ENCODE measurements at regions not wholly inside any gene's neighbourhood (a gene's known extent, or its start where the extent isn't known, plus 50 kb on each side); places are given as distances from the start of the nearest gene placed in this dataset.

DNA sequence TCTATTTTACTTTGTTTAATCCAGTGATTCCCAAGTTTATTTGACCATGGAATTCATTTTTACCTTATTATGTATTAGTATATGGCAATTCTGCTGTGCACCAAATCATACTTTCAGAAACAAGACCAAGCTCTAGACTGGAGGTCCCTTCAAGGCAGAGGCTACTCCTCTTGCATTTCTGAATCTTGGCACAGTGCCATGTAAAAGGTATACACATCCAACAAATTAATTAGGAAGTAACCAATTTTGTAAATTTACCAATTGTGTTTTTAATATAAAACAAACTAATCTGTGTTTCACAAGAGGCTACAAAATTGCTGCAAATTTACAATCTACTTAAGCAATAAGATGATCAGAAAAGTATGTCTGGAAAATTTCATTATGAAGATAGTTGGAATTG lies 712.2 kb upstream of the HS3ST1 start:
- peaks cover 0 to 7% (median 2%) of the 10 kb centered on the region in 3 donors for H3K27me3 Mint-ChIP-seq (ENCODE audit: low read depth in 3 of 3)
- no peak overlapping the region for H3K4me3 Mint-ChIP-seq
- no peak for DNase-seq
- Histone ChIP-seq H3K27ac (ENCODE audit: low read depth in 1 of 2, low read length in 2 of 2) (no peak overlapping the region), H3K27me3 (ENCODE audit: control insufficient read depth in 2 of 2, insufficient read depth in 2 of 2, low read length in 2 of 2) (no peaks in the 10 kb centered on the region), H3K4me1 (ENCODE audit: control insufficient read depth in 1 of 2, insufficient read depth in 2 of 2, low read length in 2 of 2) (peaks cover 2 to 10% of the 10 kb centered on the region in 2 donors), H3K9ac (ENCODE audit: insufficient read depth, low read length, poor library complexity, severe bottlenecking) (no peak overlapping the region), H3K4me3 (replicated peaks in 1 of 3; ENCODE audit: low read depth in 2 of 3, low read length in 3 of 3) (no peak overlapping the region), H3K9me3 (replicated peaks in 1 of 2; ENCODE audit: control insufficient read depth in 1 of 2, insufficient read depth in 1 of 2, low read length in 2 of 2) (no peaks in the 10 kb centered on the region), H3K4me2 (replicated peaks; ENCODE audit: extremely low read depth, low read length, poor library complexity, severe bottlenecking) (no peak overlapping the region), H4K20me1 (ENCODE audit: insufficient read depth, low read length) (no peaks in the 10 kb centered on the region), H3K36me3 (replicated peaks in 1 of 2; ENCODE audit: control insufficient read depth in 1 of 2, insufficient read depth in 2 of 2, low read length in 2 of 2) (no peaks in the 10 kb centered on the region), H2AFZ (ENCODE audit: insufficient read depth, low read depth, low read length, poor library complexity, severe bottlenecking) (no peak overlapping the region), H3K79me2 (ENCODE audit: insufficient read depth, low read length) (no peaks in the 10 kb centered on the region)
- H3K27ac Mint-ChIP-seq: no peak overlapping the region
- intact Hi-C loops (cut with micrococcal nuclease): no loop called here
- TF ChIP-seq, protein P1, sequence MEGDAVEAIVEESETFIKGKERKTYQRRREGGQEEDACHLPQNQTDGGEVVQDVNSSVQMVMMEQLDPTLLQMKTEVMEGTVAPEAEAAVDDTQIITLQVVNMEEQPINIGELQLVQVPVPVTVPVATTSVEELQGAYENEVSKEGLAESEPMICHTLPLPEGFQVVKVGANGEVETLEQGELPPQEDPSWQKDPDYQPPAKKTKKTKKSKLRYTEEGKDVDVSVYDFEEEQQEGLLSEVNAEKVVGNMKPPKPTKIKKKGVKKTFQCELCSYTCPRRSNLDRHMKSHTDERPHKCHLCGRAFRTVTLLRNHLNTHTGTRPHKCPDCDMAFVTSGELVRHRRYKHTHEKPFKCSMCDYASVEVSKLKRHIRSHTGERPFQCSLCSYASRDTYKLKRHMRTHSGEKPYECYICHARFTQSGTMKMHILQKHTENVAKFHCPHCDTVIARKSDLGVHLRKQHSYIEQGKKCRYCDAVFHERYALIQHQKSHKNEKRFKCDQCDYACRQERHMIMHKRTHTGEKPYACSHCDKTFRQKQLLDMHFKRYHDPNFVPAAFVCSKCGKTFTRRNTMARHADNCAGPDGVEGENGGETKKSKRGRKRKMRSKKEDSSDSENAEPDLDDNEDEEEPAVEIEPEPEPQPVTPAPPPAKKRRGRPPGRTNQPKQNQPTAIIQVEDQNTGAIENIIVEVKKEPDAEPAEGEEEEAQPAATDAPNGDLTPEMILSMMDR (IDR thresholded peaks at IDR 0.05): no peak
- H3K9me3 Mint-ChIP-seq: peaks cover 0 to 2% (median 0%) of the 10 kb centered on the region in 7 donors
- peaks cover 7% of the 10 kb centered on the region for H3K4me1 Mint-ChIP-seq
- H3K36me3 Mint-ChIP-seq: no peaks in the 10 kb centered on the region

DNA sequence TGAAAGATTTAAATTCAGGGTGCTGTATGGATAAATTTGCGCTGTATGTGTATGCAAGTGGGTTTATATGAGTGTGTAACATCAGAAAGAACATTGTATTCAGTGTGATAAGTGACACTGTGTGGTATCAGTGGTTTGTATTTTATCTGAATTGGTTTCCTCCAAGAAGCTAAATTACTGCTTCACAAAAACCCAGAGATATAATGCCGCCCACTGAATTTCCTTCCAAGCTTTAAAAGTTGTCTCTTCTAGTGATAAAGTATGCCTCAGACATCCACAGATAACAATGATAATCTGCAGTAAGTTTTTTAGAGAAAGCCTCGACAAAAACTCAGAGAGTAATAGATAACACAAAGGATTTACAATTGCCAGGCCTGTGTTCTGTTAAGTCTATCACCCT lies 710.6 kb upstream of the HS3ST1 start:
- DNase-seq: no peak
- H3K36me3 ChIP-seq (replicated peaks in 1 of 2; ENCODE audit: control insufficient read depth in 1 of 2, insufficient read depth in 2 of 2, low read length in 2 of 2): no peaks in the 10 kb centered on the region
- H3K4me2 ChIP-seq (replicated peaks; ENCODE audit: extremely low read depth, low read length, poor library complexity, severe bottlenecking): no peak overlapping the region
- Mint-ChIP-seq H3K27me3 (ENCODE audit: low read depth in 3 of 3) (peaks cover 0 to 3% (median 2%) of the 10 kb centered on the region in 3 donors), H3K4me3 (no peak overlapping the region), H3K27ac (no peak overlapping the region), H3K4me1 (peaks cover 7% of the 10 kb centered on the region), H3K36me3 (no peaks in the 10 kb centered on the region), H3K9me3 (peaks cover 0 to 4% (median 2%) of the 10 kb centered on the region in 7 donors)
- H2AFZ ChIP-seq (ENCODE audit: insufficient read depth, low read depth, low read length, poor library complexity, severe bottlenecking): no peak overlapping the region
- TF ChIP-seq, protein P1 (IDR thresholded peaks at IDR 0.05): no peak
- peaks cover 2 to 10% of the 10 kb centered on the region in 2 donors for H3K4me1 ChIP-seq (ENCODE audit: control insufficient read depth in 1 of 2, insufficient read depth in 2 of 2, low read length in 2 of 2)
- no CpG with 5 or more reads among the region's 3 CpGs for WGBS (ENCODE audit: insufficient coverage)
- no peak overlapping the region for H3K9ac ChIP-seq (ENCODE audit: insufficient read depth, low read length, poor library complexity, severe bottlenecking)
- no peaks in the 10 kb centered on the region for H3K9me3 ChIP-seq (replicated peaks in 1 of 2; ENCODE audit: control insufficient read depth in 1 of 2, insufficient read depth in 1 of 2, low read length in 2 of 2)
- H3K27ac ChIP-seq (ENCODE audit: low read depth in 1 of 2, low read length in 2 of 2): no peak overlapping the region
- no peaks in the 10 kb centered on the region for H4K20me1 ChIP-seq (ENCODE audit: insufficient read depth, low read length)
- intact Hi-C loops (cut with micrococcal nuclease): no loop called here
- no peaks in the 10 kb centered on the region for H3K79me2 ChIP-seq (ENCODE audit: insufficient read depth, low read length)
- H3K27me3 ChIP-seq (ENCODE audit: control insufficient read depth in 2 of 2, insufficient read depth in 2 of 2, low read length in 2 of 2): no peaks in the 10 kb centered on the region
- no peak overlapping the region for H3K4me3 ChIP-seq (replicated peaks in 1 of 3; ENCODE audit: low read depth in 2 of 3, low read length in 3 of 3)
